ENCODE measurements at regions not wholly inside any gene's neighbourhood (a gene's known extent, or its start where the extent isn't known, plus 50 kb on each side); places are given as distances from the start of the nearest gene placed in this dataset.

GRCh38 chr9:26789959-26790358 lies 102.6 kb downstream of the CAAP1 start:
- no peak for TF ChIP-seq POLR2AphosphoS5 (IDR thresholded peaks at IDR 0.05)
- no peak for TF ChIP-seq POLR2A (IDR thresholded peaks at IDR 0.05)

Data from breast epithelium (tissue), 3 donors.